ENCODE measurements at regions not wholly inside any gene's neighbourhood (a gene's known extent, or its start where the extent isn't known, plus 50 kb on each side); places are given as distances from the start of the nearest gene placed in this dataset.

GRCh38 chr1:2966449-2967328 lies 54.6 kb upstream of the ACTRT2 start:
- H2AK9ac ChIP-seq (replicated peaks; ENCODE audit: low read depth, low read length, poor library complexity), result no peak overlapping the region
- H4K5ac ChIP-seq (ENCODE audit: low read depth, low read length), result no peak overlapping the region
- in situ Hi-C loops (cut with MboI; ENCODE audit: low sequenced_read_pairs) (no loop called here), intact Hi-C loops (cut with micrococcal nuclease) (no loop called here), dilution Hi-C loops (cut with HindIII; ENCODE audit: low sequenced_read_pairs, unreplicated experiment) (no loop called here)
- no peak overlapping the region for H4K8ac ChIP-seq (ENCODE audit: low read depth in 2 of 2, low read length in 2 of 2)
- BruUV-seq (replicated peaks), result no TSS peak
- H3K9ac ChIP-seq (ENCODE audit: low read depth, low read length), result no peak overlapping the region
- no peak overlapping the region for H2BK5ac ChIP-seq (ENCODE audit: low read depth, low read length, poor library complexity, severe bottlenecking)
- no peak overlapping the region for H2AK5ac ChIP-seq (ENCODE audit: low read depth, low read length)
- H3K9me1 ChIP-seq (ENCODE audit: insufficient read depth, low read length), result no peaks in the 10 kb centered on the region
- TF ChIP-seq CHD1 (IDR thresholded peaks at IDR 0.05; ENCODE audit: low read depth, low read length), result no peak
- TF ChIP-seq CEBPB (IDR thresholded peaks at IDR 0.05; ENCODE audit: low read depth, low read length), result no peak
- TF ChIP-seq MAFK (IDR thresholded peaks at IDR 0.05; ENCODE audit: low read depth, low read length), result no peak
- TF ChIP-seq RAD21 (IDR thresholded peaks at IDR 0.05; ENCODE audit: low read length), result no peak
- TF ChIP-seq RFX5 (IDR thresholded peaks at IDR 0.05; ENCODE audit: low read depth, low read length), result no peak
- TF ChIP-seq SMC3 (IDR thresholded peaks at IDR 0.05; ENCODE audit: low read depth, low read length), result no peak
- TF ChIP-seq, protein P1, sequence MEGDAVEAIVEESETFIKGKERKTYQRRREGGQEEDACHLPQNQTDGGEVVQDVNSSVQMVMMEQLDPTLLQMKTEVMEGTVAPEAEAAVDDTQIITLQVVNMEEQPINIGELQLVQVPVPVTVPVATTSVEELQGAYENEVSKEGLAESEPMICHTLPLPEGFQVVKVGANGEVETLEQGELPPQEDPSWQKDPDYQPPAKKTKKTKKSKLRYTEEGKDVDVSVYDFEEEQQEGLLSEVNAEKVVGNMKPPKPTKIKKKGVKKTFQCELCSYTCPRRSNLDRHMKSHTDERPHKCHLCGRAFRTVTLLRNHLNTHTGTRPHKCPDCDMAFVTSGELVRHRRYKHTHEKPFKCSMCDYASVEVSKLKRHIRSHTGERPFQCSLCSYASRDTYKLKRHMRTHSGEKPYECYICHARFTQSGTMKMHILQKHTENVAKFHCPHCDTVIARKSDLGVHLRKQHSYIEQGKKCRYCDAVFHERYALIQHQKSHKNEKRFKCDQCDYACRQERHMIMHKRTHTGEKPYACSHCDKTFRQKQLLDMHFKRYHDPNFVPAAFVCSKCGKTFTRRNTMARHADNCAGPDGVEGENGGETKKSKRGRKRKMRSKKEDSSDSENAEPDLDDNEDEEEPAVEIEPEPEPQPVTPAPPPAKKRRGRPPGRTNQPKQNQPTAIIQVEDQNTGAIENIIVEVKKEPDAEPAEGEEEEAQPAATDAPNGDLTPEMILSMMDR (conservative IDR thresholded peaks at IDR 0.05; ENCODE audit: low read depth, low read length), result no peak
- no peak for TF ChIP-seq MXI1 (IDR thresholded peaks at IDR 0.05; ENCODE audit: borderline replicate concordance, low read depth, low read length)
- H3K23ac ChIP-seq (ENCODE audit: low read depth, low read length), result no peak overlapping the region
- H2BK120ac ChIP-seq (ENCODE audit: low read depth, low read length), result no peak overlapping the region
- no peak overlapping the region for H3K56ac ChIP-seq (ENCODE audit: extremely low read depth, insufficient read depth, low read length)
- DNase-seq, result no peak
- no peak overlapping the region for H3K4me3 ChIP-seq (ENCODE audit: insufficient read depth, low read depth, low read length)
- H3K4me1 ChIP-seq (ENCODE audit: control insufficient read depth, insufficient read depth, low read length), result no peaks in the 10 kb centered on the region
- no peak overlapping the region for H2BK20ac ChIP-seq (ENCODE audit: low read depth, low read length)
- H3K27ac ChIP-seq (ENCODE audit: insufficient read depth, low read length), result no peak overlapping the region
- 27% methylated on average over 8 of the region's 25 CpGs; no CpG with 5 or more reads in 1 of the 2 experiments for WGBS, 2 experiments (ENCODE audit: extremely low coverage in 2 of 2, insufficient read length in 1 of 2)
- peaks cover 70% of the 10 kb centered on the region for H3K9me3 ChIP-seq (ENCODE audit: control insufficient read depth, insufficient read depth, low read length)
- no peak overlapping the region for H3K4ac ChIP-seq (ENCODE audit: low read depth, low read length)
- H4K20me1 ChIP-seq (ENCODE audit: insufficient read depth, low read length), result no peaks in the 10 kb centered on the region
- no peaks in the 10 kb centered on the region for H3K27me3 ChIP-seq (ENCODE audit: control insufficient read depth, insufficient read depth, low read length)
- no peak for ATAC-seq (ENCODE audit: low read depth)
- H2BK15ac ChIP-seq (ENCODE audit: low read depth, low read length), result no peak overlapping the region
- no peaks in the 10 kb centered on the region for H3K79me1 ChIP-seq (ENCODE audit: low read depth in 1 of 2, low read length in 2 of 2)
- no peak overlapping the region for H3K4me2 ChIP-seq (ENCODE audit: low read depth, low read length)
- CTCF ChIA-PET, result no interaction called here
- POLR2A ChIA-PET (ENCODE audit: unreplicated experiment), result no interaction called here
- H3K14ac ChIP-seq (replicated peaks; ENCODE audit: low read depth, low read length), result no peak overlapping the region
- no peak overlapping the region for H4K91ac ChIP-seq (ENCODE audit: insufficient read depth, low read depth, low read length)
- H3K36me3 ChIP-seq (ENCODE audit: control insufficient read depth, insufficient read depth, low read length), result no peaks in the 10 kb centered on the region
- H3K18ac ChIP-seq (ENCODE audit: low read depth, low read length), result no peak overlapping the region
- no peak overlapping the region for H2AFZ ChIP-seq (replicated peaks; ENCODE audit: low read length, poor library complexity)

All from IMR-90 (cell line).